Choroid plexus epithelial cell (primary cell): ENCODE measurements at regions not wholly inside any gene's neighbourhood (a gene's known extent, or its start where the extent isn't known, plus 50 kb on each side); places are given as distances from the start of the nearest gene placed in this dataset.
A peak's percentile ranks its signal among the peaks of the same experiment; 100 is the strongest.

Experiments used
- DNase-seq: peaks from one replicate; pipeline ENCODE4 v3.0.0-alpha.2; 2010; ENCODE audit warnings: low read depth
- H3K4me3 ChIP-seq: 2 replicates; pipeline ENCODE4 v1.5.1; 2011; ENCODE audit warnings: low read depth, mild to moderate bottlenecking, control low read depth, low read length, moderate library complexity
- CTCF ChIP-seq: conservative IDR thresholded peaks from 2 replicates; pipeline ENCODE4 v1.5.1; 2011; ENCODE audit warnings: low read depth, mild to moderate bottlenecking, control low read depth, inconsistent platforms, low read length, moderate library complexity

GRCh38 chr3:83863380-83863779, 1095.4 kb upstream of the CADM2 start:
- DNase-seq: no peak
- TF ChIP-seq CTCF: no peak

GRCh38 chr3:83868909-83869567, 1089.8 kb upstream of the CADM2 start:
- no peak overlapping the region for H3K4me3 ChIP-seq
- no peak for TF ChIP-seq CTCF

More at GRCh38 chr3:83863380-83863779, 1095.4 kb upstream of the CADM2 start:
- no peak overlapping the region for H3K4me3 ChIP-seq

GRCh38 chr3:83873550-83873949, 1085.2 kb upstream of the CADM2 start:
- peak; percentile 87 for DNase-seq
- no peak overlapping the region for H3K4me3 ChIP-seq

More at GRCh38 chr3:83868909-83869567, 1089.8 kb upstream of the CADM2 start:
- no peak for DNase-seq

GRCh38 chr3:83877910-83878309, 1080.9 kb upstream of the CADM2 start:
- DNase-seq: peak; percentile 56
- H3K4me3 ChIP-seq: no peak overlapping the region
- TF ChIP-seq CTCF: no peak

More at GRCh38 chr3:83873550-83873949, 1085.2 kb upstream of the CADM2 start:
- TF ChIP-seq CTCF: no peak

- no peak for DNase-seq
- no peak overlapping the region for H3K4me3 ChIP-seq
- TF ChIP-seq CTCF: no peak
Measured at GRCh38 chr3:83882701-83883100, 1076.1 kb upstream of the CADM2 start.

- no peak overlapping the region for H3K4me3 ChIP-seq
- no peak for TF ChIP-seq CTCF
- DNase-seq: peak; percentile 78
Measured at GRCh38 chr3:83890039-83890762, 1068.6 kb upstream of the CADM2 start.
